Activated B cell treated with CpG ODN at 0.5 μM for 24 hours (primary cell): ENCODE measurements at regions not wholly inside any gene's neighbourhood (a gene's known extent, or its start where the extent isn't known, plus 50 kb on each side); places are given as distances from the start of the nearest gene placed in this dataset.

Experiments used
- ATAC-seq: fragments of 200-7000 bp; cut with Tn5 transposase; one replicate; pipeline ENCODE4 v1.10.0; 2021; ENCODE audit warnings: low read depth, mild to moderate bottlenecking, moderate library complexity
- CTCF ChIA-PET: fragments of 350-600 bp; sonication (Branson Sonifier 250); formaldehyde crosslinking; loops from one replicate; lab custom pipeline; 2021; ENCODE audit warnings: antibody characterized with exemption; lab: Charles Lee
- POLR2A ChIA-PET: fragments of 350-600 bp; sonication (Branson Sonifier 250); formaldehyde crosslinking; loops from one replicate; lab custom pipeline; 2021; ENCODE audit warnings: antibody characterized with exemption; lab: Charles Lee
- DNase-seq: peaks from one replicate; pipeline ENCODE4 v3.0.0; 2022
- H3K27ac Mint-ChIP-seq: one replicate; pipeline ENCODE4 v1.8.0; 2020; ENCODE audit warnings: mixed read lengths
- H3K27me3 Mint-ChIP-seq: one replicate; pipeline ENCODE4 v1.8.0; 2021; ENCODE audit warnings: mixed read lengths
- H3K36me3 Mint-ChIP-seq: one replicate; pipeline ENCODE4 v1.8.0; 2021; ENCODE audit warnings: low read depth, mixed read lengths
- H3K4me1 Mint-ChIP-seq: one replicate; pipeline ENCODE4 v1.8.0; 2021; ENCODE audit warnings: mixed read lengths
- H3K4me3 Mint-ChIP-seq: one replicate; pipeline ENCODE4 v1.8.0; 2020; ENCODE audit warnings: mild to moderate bottlenecking, mixed read lengths
- H3K9me3 Mint-ChIP-seq: one replicate; pipeline ENCODE4 v1.8.0; 2020; ENCODE audit warnings: mixed read lengths
- intact Hi-C: fragments of 100-400 bp; cut with micrococcal nuclease; formaldehyde crosslinking; loops from one replicate; pipeline ENCODE4 v1.15.1; 2024
- TF ChIP-seq, protein P1 (sequence below): fragments of 200-600 bp; IDR thresholded peaks from one replicate; pipeline ENCODE4 v1.8.0; 2022; ENCODE audit warnings: antibody characterized with exemption, mild to moderate bottlenecking

DNA sequence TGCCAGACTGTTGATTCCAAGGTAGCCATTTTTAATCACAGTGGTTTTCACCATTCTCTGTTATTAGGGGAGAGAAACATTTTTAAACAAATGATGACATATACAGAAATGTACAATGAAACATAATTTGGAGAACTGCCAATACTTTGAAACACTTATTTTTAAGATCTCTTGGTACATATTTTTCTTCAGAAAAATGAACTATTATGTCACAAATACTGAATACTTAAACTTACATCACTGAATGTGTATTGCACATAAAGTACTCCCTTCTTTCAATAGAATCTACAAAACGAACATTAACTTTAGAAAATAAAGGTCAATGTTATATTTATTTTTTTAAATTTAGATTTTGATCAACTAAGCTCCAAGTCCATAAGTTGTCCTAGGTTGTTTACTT lies 71.7 kb upstream of the CPNE8 start:
- Mint-ChIP-seq H3K27ac (no peak overlapping the region), H3K27me3 (no peaks in the 10 kb centered on the region), H3K36me3 (no peaks in the 10 kb centered on the region), H3K4me3 (no peak overlapping the region), H3K9me3 (peaks cover 10% of the 10 kb centered on the region), H3K4me1 (no peaks in the 10 kb centered on the region)
- TF ChIP-seq, protein P1, sequence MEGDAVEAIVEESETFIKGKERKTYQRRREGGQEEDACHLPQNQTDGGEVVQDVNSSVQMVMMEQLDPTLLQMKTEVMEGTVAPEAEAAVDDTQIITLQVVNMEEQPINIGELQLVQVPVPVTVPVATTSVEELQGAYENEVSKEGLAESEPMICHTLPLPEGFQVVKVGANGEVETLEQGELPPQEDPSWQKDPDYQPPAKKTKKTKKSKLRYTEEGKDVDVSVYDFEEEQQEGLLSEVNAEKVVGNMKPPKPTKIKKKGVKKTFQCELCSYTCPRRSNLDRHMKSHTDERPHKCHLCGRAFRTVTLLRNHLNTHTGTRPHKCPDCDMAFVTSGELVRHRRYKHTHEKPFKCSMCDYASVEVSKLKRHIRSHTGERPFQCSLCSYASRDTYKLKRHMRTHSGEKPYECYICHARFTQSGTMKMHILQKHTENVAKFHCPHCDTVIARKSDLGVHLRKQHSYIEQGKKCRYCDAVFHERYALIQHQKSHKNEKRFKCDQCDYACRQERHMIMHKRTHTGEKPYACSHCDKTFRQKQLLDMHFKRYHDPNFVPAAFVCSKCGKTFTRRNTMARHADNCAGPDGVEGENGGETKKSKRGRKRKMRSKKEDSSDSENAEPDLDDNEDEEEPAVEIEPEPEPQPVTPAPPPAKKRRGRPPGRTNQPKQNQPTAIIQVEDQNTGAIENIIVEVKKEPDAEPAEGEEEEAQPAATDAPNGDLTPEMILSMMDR, result no peak
- ATAC-seq, result no peak
- DNase-seq, result no peak
- ChIA-PET POLR2A (no interaction called here), CTCF (no interaction called here)
- intact Hi-C loops, result no loop called here

DNA sequence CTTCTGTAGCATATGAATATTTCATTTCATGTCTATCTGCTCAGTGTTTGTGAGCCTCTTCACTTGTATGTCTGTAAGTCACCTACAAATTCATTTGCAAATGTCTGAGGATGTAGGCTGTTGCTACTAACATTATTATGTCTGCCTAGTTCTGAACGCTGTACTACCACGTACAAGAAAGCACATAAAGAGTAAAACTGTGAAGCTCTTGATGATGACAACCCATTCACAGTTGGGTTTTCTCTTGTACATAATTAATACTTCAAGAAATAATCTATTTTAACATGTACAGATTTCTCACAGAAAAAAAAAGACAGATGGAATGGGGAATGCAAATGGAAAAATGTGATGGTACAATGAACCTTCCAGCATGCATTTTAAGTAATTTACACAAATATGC lies 64.3 kb upstream of the CPNE8 start:
- CTCF ChIA-PET, result no interaction called here
- no peak overlapping the region for H3K27ac Mint-ChIP-seq
- intact Hi-C loops, result no loop called here
- H3K9me3 Mint-ChIP-seq, result peaks cover 10% of the 10 kb centered on the region
- no peaks in the 10 kb centered on the region for H3K36me3 Mint-ChIP-seq
- no peaks in the 10 kb centered on the region for H3K4me1 Mint-ChIP-seq
- no peak overlapping the region for H3K4me3 Mint-ChIP-seq
- POLR2A ChIA-PET, result no interaction called here
- TF ChIP-seq, protein P1, result no peak
- H3K27me3 Mint-ChIP-seq, result no peaks in the 10 kb centered on the region
- ATAC-seq (no peak), DNase-seq (no peak)

DNA sequence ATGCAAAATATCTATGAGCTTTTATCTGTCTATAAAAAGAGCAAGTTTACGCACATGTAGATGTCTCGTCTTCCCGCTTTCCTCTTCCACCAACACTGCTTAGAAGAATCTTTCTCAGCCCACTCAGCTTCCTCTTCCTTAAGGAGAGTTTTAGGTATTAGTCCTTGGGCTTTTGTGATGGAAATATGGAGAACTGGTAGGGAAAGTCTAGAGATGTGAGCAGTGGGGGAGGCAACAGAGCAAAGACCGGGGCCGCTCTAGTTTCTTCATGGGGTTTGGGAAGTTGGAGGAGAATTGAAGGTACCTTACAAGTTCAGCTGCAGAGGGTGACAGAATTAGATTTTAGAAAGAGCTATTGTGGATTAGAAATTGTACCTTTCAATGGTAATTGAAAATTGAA lies 56.3 kb upstream of the CPNE8 start:
- Mint-ChIP-seq H3K36me3 (no peaks in the 10 kb centered on the region), H3K27me3 (no peaks in the 10 kb centered on the region), H3K4me3 (no peak overlapping the region), H3K27ac (no peak overlapping the region), H3K4me1 (no peaks in the 10 kb centered on the region), H3K9me3 (peaks cover 9% of the 10 kb centered on the region)
- ChIA-PET CTCF (no interaction called here), POLR2A (no interaction called here)
- intact Hi-C loops, result no loop called here
- TF ChIP-seq, protein P1, result no peak
- DNase-seq, result no peak
- no peak for ATAC-seq

DNA sequence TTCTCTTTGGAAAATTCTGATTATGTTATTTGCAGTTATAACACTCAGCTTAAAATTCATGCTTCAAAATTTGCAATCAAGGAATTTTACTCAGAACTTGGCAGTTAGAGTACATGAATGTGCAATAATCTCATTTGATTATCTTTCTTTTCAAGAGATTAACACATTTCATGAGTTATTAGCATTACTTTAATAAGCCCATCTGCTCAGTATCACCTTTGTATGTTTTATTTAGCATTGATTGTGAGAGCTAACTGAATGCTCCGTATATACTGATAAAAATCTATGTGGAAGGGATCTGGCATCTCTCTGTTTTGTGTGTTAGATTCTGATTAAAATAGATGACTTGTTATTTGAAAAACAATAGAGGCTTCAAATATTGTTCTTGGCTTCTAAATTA lies 55.6 kb upstream of the CPNE8 start:
- intact Hi-C loops, result no loop called here
- H3K9me3 Mint-ChIP-seq, result peaks cover 9% of the 10 kb centered on the region
- no peak for ATAC-seq
- no peaks in the 10 kb centered on the region for H3K4me1 Mint-ChIP-seq
- no peaks in the 10 kb centered on the region for H3K36me3 Mint-ChIP-seq
- ChIA-PET POLR2A (no interaction called here), CTCF (no interaction called here)
- no peak overlapping the region for H3K4me3 Mint-ChIP-seq
- TF ChIP-seq, protein P1, result no peak
- H3K27ac Mint-ChIP-seq, result no peak overlapping the region
- no peak for DNase-seq
- H3K27me3 Mint-ChIP-seq, result no peaks in the 10 kb centered on the region

DNA sequence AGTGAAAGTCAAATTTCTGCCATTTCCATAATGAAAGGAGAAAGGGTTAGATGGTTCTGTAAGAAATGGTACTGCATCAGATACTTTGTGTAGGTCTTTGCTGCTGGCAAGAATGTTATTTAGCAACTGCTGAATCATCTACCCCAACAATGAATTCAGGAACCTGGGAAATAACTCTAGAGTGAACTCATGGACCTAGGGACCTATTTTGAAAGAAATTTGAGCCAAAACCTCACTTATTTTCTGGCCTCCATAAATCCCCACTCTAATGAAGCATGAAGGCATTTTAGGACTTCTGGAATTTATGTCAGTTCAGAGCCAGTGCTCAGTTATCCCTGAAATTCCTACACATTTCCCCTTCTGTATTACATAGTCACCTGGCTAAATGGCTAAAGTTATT lies 50.9 kb upstream of the CPNE8 start:
- CTCF ChIA-PET, result no interaction called here
- Mint-ChIP-seq H3K27ac (no peak overlapping the region), H3K4me1 (no peaks in the 10 kb centered on the region), H3K27me3 (no peaks in the 10 kb centered on the region), H3K36me3 (no peaks in the 10 kb centered on the region), H3K9me3 (peaks cover 4% of the 10 kb centered on the region), H3K4me3 (no peak overlapping the region)
- ATAC-seq (no peak), DNase-seq (no peak)
- TF ChIP-seq, protein P1, result no peak
- POLR2A ChIA-PET, result no interaction called here
- intact Hi-C loops, result no loop called here
